Activated CD8-positive, alpha-beta memory T cell treated with anti-CD3 and anti-CD28 coated beads, Interleukin-2, amount 50 U/mL, for 24 hours (primary cell): ENCODE measurements at regions not wholly inside any gene's neighbourhood (a gene's known extent, or its start where the extent isn't known, plus 50 kb on each side); places are given as distances from the start of the nearest gene placed in this dataset.
"Not testable (repeated sequence)": the region's sequence is repeated elsewhere in the genome, so short reads cannot be mapped to it uniquely, and the experiment has no call there.

Source experiments
- DNase-seq: peaks from one replicate; pipeline ENCODE4 v3.0.0-alpha.2; 2020; ENCODE audit errors: extremely low read depth

GRCh38 chr11:87971354-87971753 lies 203.9 kb downstream of the RAB38 start:
- no peak for DNase-seq

- no peak for DNase-seq
Observed at GRCh38 chr11:87970762-87971161, 204.5 kb downstream of the RAB38 start.

- no peak for DNase-seq
Observed at GRCh38 chr11:87967459-87967858, 207.8 kb downstream of the RAB38 start.

GRCh38 chr11:87966694-87967093 lies 208.5 kb downstream of the RAB38 start:
- no peak for DNase-seq

GRCh38 chr11:87966216-87966615 lies 209.0 kb downstream of the RAB38 start:
- DNase-seq = no peak

GRCh38 chr11:87961606-87962005 lies 213.6 kb downstream of the RAB38 start:
- DNase-seq = no peak

- no peak for DNase-seq
Observed at GRCh38 chr11:87957961-87958360, 217.3 kb downstream of the RAB38 start.

GRCh38 chr11:87954476-87954875 lies 220.8 kb downstream of the RAB38 start:
- no peak for DNase-seq

- no peak for DNase-seq
Observed at GRCh38 chr11:87942786-87943185, 232.5 kb downstream of the RAB38 start.

- no peak for DNase-seq
Observed at GRCh38 chr11:87934182-87934581, 241.1 kb downstream of the RAB38 start.

- no peak for DNase-seq
Observed at GRCh38 chr11:87926250-87926970, 248.8 kb downstream of the RAB38 start.

- no peak for DNase-seq
Observed at GRCh38 chr11:87924125-87924524, 251.1 kb downstream of the RAB38 start.

- no peak for DNase-seq
Observed at GRCh38 chr11:87917111-87917510, 258.1 kb downstream of the RAB38 start.

GRCh38 chr11:87909178-87909577 lies 266.1 kb downstream of the RAB38 start:
- DNase-seq = no peak

GRCh38 chr11:87908086-87908485 lies 267.2 kb downstream of the RAB38 start:
- no peak for DNase-seq

- DNase-seq = no peak
Observed at GRCh38 chr11:87903345-87903744, 271.9 kb downstream of the RAB38 start.

- no peak for DNase-seq
Observed at GRCh38 chr11:87901341-87901740, 273.9 kb downstream of the RAB38 start.

GRCh38 chr11:87897921-87898320 lies 277.3 kb downstream of the RAB38 start:
- no peak for DNase-seq

GRCh38 chr11:87897071-87897470 lies 278.2 kb downstream of the RAB38 start:
- no peak for DNase-seq

- DNase-seq = no peak
Observed at GRCh38 chr11:87894961-87895360, 280.3 kb downstream of the RAB38 start.

GRCh38 chr11:87892291-87892690 lies 283.0 kb downstream of the RAB38 start:
- DNase-seq = no peak

- no peak for DNase-seq
Observed at GRCh38 chr11:87889126-87889525, 286.1 kb downstream of the RAB38 start.

- DNase-seq = not testable (repeated sequence)
Observed at GRCh38 chr11:87885084-87885483, 290.2 kb downstream of the RAB38 start.

- DNase-seq = no peak
Observed at GRCh38 chr11:87879118-87879517, 296.1 kb downstream of the RAB38 start.
